ENCODE measurements at regions not wholly inside any gene's neighbourhood (a gene's known extent, or its start where the extent isn't known, plus 50 kb on each side); places are given as distances from the start of the nearest gene placed in this dataset.

- TF ChIP-seq POLR2A (IDR thresholded peaks at IDR 0.05) = no peak
- TF ChIP-seq, protein P1, sequence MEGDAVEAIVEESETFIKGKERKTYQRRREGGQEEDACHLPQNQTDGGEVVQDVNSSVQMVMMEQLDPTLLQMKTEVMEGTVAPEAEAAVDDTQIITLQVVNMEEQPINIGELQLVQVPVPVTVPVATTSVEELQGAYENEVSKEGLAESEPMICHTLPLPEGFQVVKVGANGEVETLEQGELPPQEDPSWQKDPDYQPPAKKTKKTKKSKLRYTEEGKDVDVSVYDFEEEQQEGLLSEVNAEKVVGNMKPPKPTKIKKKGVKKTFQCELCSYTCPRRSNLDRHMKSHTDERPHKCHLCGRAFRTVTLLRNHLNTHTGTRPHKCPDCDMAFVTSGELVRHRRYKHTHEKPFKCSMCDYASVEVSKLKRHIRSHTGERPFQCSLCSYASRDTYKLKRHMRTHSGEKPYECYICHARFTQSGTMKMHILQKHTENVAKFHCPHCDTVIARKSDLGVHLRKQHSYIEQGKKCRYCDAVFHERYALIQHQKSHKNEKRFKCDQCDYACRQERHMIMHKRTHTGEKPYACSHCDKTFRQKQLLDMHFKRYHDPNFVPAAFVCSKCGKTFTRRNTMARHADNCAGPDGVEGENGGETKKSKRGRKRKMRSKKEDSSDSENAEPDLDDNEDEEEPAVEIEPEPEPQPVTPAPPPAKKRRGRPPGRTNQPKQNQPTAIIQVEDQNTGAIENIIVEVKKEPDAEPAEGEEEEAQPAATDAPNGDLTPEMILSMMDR (IDR thresholded peaks at IDR 0.05) = no peak
These were observed 171.5 kb downstream of the EVA1A start for GRCh38 chr2:75389271-75389670.
